ENCODE measurements at regions not wholly inside any gene's neighbourhood (a gene's known extent, or its start where the extent isn't known, plus 50 kb on each side); places are given as distances from the start of the nearest gene placed in this dataset.
A peak's percentile ranks its signal among the peaks of the same experiment; 100 is the strongest.

- Mint-ChIP-seq H3K36me3 (peaks cover 12% of the 10 kb centered on the region), H3K27ac (no peak overlapping the region), H3K27me3 (no peaks in the 10 kb centered on the region), H3K4me3 (no peak overlapping the region), H3K4me1 (peaks cover 3% of the 10 kb centered on the region), H3K9me3 (no peaks in the 10 kb centered on the region)
- no peak for DNase-seq
Observed at GRCh38 chr6:158249340-158249836, 62.9 kb upstream of the TULP4 start.

DNA sequence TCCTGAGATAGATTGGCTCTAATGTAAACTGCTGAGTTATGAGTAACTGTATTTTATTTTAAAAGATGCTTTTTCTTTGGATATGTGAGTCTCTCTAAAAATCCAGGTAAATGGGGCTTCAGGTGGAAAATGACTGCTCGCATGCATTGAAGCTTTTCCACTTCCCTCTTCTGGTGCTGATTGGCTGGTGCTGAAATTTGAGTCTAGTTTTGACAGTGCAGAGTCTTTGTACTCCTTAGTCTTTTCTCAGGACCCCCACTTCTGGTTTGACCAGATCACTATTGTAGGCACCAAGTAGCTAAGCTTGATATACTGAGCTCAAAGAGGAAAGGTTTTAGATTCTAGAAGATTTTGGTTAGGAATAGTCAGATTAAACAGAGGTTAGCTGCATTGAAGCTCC, 60.7 kb upstream of the TULP4 start:
- no peaks in the 10 kb centered on the region for H3K9me3 Mint-ChIP-seq
- H3K27ac Mint-ChIP-seq: no peak overlapping the region
- peaks cover 6% of the 10 kb centered on the region for H3K36me3 Mint-ChIP-seq
- H3K4me1 Mint-ChIP-seq: peaks cover 18% of the 10 kb centered on the region
- no peaks in the 10 kb centered on the region for H3K27me3 Mint-ChIP-seq
- DNase-seq: no peak
- no peak overlapping the region for H3K4me3 Mint-ChIP-seq

GRCh38 chr6:158253248-158253647, 59.0 kb upstream of the TULP4 start:
- peaks cover 10% of the 10 kb centered on the region for H3K36me3 Mint-ChIP-seq
- no peaks in the 10 kb centered on the region for H3K27me3 Mint-ChIP-seq
- peaks cover 19% of the 10 kb centered on the region for H3K4me1 Mint-ChIP-seq
- peak overlapping the region; percentile 46 for H3K27ac Mint-ChIP-seq
- no peak overlapping the region for H3K4me3 Mint-ChIP-seq
- no peaks in the 10 kb centered on the region for H3K9me3 Mint-ChIP-seq
- DNase-seq: no peak

DNA sequence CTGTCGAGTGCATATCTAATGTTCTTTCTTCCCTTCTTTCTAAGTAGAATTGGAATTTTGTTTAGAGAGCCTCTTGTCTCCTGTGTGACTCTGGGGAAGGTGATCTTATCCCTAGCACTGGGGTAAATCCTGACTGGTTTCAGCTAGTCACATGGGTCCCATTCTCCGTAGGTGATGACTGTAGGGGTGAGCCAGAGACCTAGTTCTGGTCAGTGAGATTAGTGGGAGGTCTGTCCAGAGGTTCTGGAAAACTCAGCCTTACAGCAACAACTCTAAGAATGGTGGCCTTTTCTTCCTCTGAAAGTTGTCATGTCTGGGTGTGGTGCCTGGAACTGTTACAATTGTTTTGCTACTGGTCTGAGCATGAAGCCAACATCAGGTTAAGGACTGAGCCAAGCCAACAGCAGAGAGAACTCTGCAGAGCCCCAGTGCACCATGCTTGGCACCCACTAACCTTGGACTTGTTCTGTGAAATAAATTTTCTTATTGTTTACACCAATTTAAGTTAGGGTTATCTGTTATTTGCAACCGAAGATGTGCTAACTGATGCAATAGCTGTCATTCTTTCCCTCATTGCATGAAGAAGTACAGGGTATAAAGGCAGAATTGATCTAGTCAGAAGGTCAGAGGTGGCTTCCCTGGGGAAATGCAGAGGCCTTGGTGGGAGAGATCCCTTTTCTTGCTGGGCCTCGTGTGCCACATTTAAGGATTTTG, 56.8 kb upstream of the TULP4 start:
- no peak for DNase-seq
- peaks cover 10% of the 10 kb centered on the region for H3K36me3 Mint-ChIP-seq
- peaks cover 19% of the 10 kb centered on the region for H3K4me1 Mint-ChIP-seq
- H3K9me3 Mint-ChIP-seq: no peaks in the 10 kb centered on the region
- no peaks in the 10 kb centered on the region for H3K27me3 Mint-ChIP-seq
- no peak overlapping the region for H3K27ac Mint-ChIP-seq
- H3K4me3 Mint-ChIP-seq: no peak overlapping the region

DNA sequence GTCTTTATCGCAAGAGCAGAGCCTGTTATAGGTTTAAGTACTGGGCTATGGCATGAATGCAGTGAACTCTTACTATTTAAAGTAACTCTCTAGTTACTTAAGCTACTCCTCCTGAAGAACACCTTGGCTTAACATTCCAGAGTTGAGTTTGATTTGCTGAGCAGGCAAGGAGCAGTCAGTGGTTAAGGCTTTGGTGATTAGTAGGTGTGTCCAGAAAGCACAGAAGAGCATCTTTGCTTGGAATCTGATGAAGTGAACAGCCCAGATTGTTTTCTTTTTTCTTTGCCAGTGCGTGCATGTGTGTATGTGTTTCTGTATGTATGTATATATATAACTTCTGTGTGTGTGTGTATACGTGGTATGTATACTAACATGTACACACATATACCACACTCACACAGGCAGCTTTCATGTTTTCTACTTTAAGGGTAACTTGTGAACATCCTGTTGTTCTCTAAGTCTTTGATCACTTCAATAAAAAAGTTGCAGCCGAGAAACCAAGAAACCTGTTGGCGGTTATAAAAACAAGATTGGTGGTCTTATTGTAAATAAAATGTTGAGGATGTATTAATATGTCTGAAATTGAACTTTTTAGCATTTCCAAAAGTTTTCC, 56.2 kb upstream of the TULP4 start:
- no peak for DNase-seq
- Mint-ChIP-seq H3K27me3 (no peaks in the 10 kb centered on the region), H3K27ac (no peak overlapping the region), H3K4me1 (peaks cover 19% of the 10 kb centered on the region), H3K9me3 (no peaks in the 10 kb centered on the region), H3K36me3 (peaks cover 10% of the 10 kb centered on the region), H3K4me3 (no peak overlapping the region)

DNA sequence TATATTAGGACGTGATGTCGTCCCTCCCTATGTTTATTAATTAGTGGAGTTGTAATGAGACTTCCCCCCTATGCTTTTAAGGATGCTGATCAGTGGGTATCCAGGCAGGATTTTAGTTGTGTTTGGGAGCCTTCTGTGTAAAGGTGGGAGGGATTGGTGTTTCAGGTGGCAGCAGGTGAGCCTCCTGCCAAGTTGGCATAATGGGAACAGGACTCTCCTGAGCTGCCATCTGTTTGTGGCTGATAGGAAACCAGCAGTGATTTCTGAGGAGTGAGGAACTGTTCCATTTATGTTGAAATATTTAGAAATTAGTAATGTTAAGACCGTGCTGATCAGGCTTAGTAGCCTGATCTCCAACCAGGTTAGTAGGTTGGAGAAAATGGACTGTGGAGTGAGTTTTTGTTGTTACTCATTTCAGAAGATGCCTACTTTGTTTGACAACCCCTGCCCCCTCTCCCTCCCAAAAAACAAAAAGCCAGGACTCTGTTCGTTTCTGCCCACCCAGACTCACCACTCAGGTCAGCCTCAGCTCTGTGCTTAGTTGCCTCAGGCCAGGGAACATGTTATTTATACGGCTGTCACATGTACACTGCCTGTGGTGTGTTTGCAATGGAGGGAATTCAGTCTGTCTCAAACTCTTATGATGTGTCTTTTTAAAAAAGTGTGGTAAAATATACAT, 55.4 kb upstream of the TULP4 start:
- Mint-ChIP-seq H3K27ac (no peak overlapping the region), H3K4me1 (peaks cover 19% of the 10 kb centered on the region)

GRCh38 chr6:158257425-158257759, 54.9 kb upstream of the TULP4 start:
- no peak overlapping the region for H3K4me3 Mint-ChIP-seq
- no peak overlapping the region for H3K27ac Mint-ChIP-seq
- no peaks in the 10 kb centered on the region for H3K27me3 Mint-ChIP-seq

More for the DNA sequence above, 55.4 kb upstream of the TULP4 start:
- no peaks in the 10 kb centered on the region for H3K9me3 Mint-ChIP-seq
- H3K4me3 Mint-ChIP-seq: no peak overlapping the region
- no peak for DNase-seq
- no peaks in the 10 kb centered on the region for H3K27me3 Mint-ChIP-seq
- H3K36me3 Mint-ChIP-seq: peaks cover 10% of the 10 kb centered on the region

GRCh38 chr6:158257781-158258180, 54.5 kb upstream of the TULP4 start:
- no peak for DNase-seq
- Mint-ChIP-seq H3K27ac (no peak overlapping the region), H3K4me1 (peaks cover 19% of the 10 kb centered on the region), H3K9me3 (no peaks in the 10 kb centered on the region), H3K36me3 (peaks cover 10% of the 10 kb centered on the region), H3K4me3 (no peak overlapping the region), H3K27me3 (no peaks in the 10 kb centered on the region)

More at GRCh38 chr6:158257425-158257759, 54.9 kb upstream of the TULP4 start:
- no peaks in the 10 kb centered on the region for H3K9me3 Mint-ChIP-seq
- H3K4me1 Mint-ChIP-seq: peaks cover 19% of the 10 kb centered on the region
- H3K36me3 Mint-ChIP-seq: peaks cover 10% of the 10 kb centered on the region
- no peak for DNase-seq

DNA sequence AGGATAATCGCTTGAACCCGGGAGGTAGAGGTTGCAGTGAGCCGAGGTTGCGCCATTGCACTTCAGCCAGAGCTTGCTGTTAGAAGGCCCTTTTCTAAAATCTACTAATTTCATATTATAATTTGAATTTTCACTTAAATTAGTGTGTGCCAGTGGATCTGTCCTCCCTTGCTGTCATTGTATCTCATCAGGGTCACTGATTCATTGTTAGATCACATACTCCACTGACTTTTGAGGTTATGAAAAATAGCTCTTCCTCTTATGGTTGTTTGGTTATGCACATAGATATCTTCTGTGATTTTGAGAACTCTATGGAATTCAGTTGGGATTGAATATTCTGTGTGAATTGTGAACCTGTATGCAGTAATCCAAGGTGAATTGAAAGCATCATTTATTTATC, 53.1 kb upstream of the TULP4 start:
- H3K36me3 Mint-ChIP-seq: peaks cover 4% of the 10 kb centered on the region
- DNase-seq: no peak
- no peaks in the 10 kb centered on the region for H3K9me3 Mint-ChIP-seq
- no peaks in the 10 kb centered on the region for H3K27me3 Mint-ChIP-seq
- H3K4me3 Mint-ChIP-seq: no peak overlapping the region
- H3K4me1 Mint-ChIP-seq: peaks cover 19% of the 10 kb centered on the region
- no peak overlapping the region for H3K27ac Mint-ChIP-seq

DNA sequence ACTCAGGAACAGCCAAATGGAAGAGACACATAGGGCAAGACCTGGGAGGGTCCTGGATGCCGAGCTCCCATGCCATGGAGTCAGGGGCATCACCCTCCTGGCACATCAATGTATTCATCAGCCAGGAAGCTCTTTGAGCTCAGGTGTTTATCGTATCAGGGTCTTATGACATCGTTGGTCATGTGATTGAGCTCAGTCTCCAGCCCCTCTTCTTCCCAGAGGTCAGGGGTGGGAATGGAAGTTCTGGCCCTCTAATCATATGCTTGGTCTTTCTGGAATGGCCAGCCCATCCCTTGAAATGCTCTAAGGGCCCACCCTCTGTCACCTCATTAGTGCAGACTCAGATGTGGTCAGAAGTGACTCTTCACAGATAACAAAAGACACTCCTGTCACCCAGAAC, 52.4 kb upstream of the TULP4 start:
- Mint-ChIP-seq H3K27ac (no peak overlapping the region), H3K4me1 (peaks cover 23% of the 10 kb centered on the region), H3K9me3 (no peaks in the 10 kb centered on the region), H3K27me3 (no peaks in the 10 kb centered on the region), H3K36me3 (peaks cover 4% of the 10 kb centered on the region), H3K4me3 (no peak overlapping the region)
- DNase-seq: no peak

- Mint-ChIP-seq H3K4me1 (peaks cover 4% of the 10 kb centered on the region), H3K27me3 (no peaks in the 10 kb centered on the region), H3K27ac (no peak overlapping the region), H3K4me3 (no peak overlapping the region), H3K36me3 (peaks cover 4% of the 10 kb centered on the region), H3K9me3 (no peaks in the 10 kb centered on the region)
- no peak for DNase-seq
Observed at GRCh38 chr6:158262082-158262481, 50.2 kb upstream of the TULP4 start.

Data from activated naive CD8-positive, alpha-beta T cell treated with anti-CD3 and anti-CD28 coated beads for 36 hours (primary cell).